ENCODE measurements at regions not wholly inside any gene's neighbourhood (a gene's known extent, or its start where the extent isn't known, plus 50 kb on each side); places are given as distances from the start of the nearest gene placed in this dataset.

- Histone ChIP-seq H3K79me2 (ENCODE audit: control insufficient read depth, insufficient read depth, low read length) (no peaks in the 10 kb centered on the region), H3K27me3 (ENCODE audit: control insufficient read depth, extremely low read depth, insufficient read depth, low read length) (no peaks in the 10 kb centered on the region), H2AFZ (ENCODE audit: control insufficient read depth, low read length) (no peak overlapping the region), H3K4me2 (ENCODE audit: control insufficient read depth, extremely low read depth, insufficient read depth, low read depth, low read length) (no peak overlapping the region), H3K9ac (ENCODE audit: control insufficient read depth, extremely low read depth, insufficient read depth, low read length) (no peak overlapping the region), H3K9me3 (ENCODE audit: control insufficient read depth, low read depth, low read length) (peaks cover 6% of the 10 kb centered on the region), H4K20me1 (ENCODE audit: control insufficient read depth, extremely low read depth, insufficient read depth, low read length) (no peaks in the 10 kb centered on the region), H3K4me3 (ENCODE audit: control insufficient read depth in 2 of 3, extremely low read depth in 1 of 3, insufficient read depth in 2 of 3, low read depth in 1 of 3, low read length in 3 of 3) (no peak overlapping the region), H3K9me1 (ENCODE audit: control insufficient read depth, extremely low read depth, insufficient read depth, low read length) (no peaks in the 10 kb centered on the region), H3K27ac (ENCODE audit: control insufficient read depth, insufficient read depth, low read length) (no peak overlapping the region), H3K4me1 (ENCODE audit: control insufficient read depth, extremely low read depth, insufficient read depth, low read length) (no peaks in the 10 kb centered on the region), H3K36me3 (ENCODE audit: control insufficient read depth in 2 of 2, extremely low read depth in 1 of 2, insufficient read depth in 2 of 2, low read length in 2 of 2) (no peaks in the 10 kb centered on the region)
- DNase-seq (ENCODE audit: low read depth, low spot score), result no peak
- dilution Hi-C loops (cut with MboI; ENCODE audit: extremely low pct_ligation_motif_present, low sequenced_read_pairs), result no loop called here
- TF ChIP-seq CTCF (optimal IDR thresholded peaks at IDR 0.05 in 1 of 3, IDR thresholded peaks at IDR 0.05 in 1 of 3, conservative IDR thresholded peaks at IDR 0.05 in 1 of 3; ENCODE audit: extremely low read depth in 1 of 3, insufficient read depth in 2 of 3, low read length in 3 of 3) (no peak), EZH2 (IDR thresholded peaks at IDR 0.05; ENCODE audit: low read length) (no peak)
- FAIRE-seq, result no peak
These were observed 799.6 kb downstream of the GALR1 start for GRCh38 chr18:78049281-78049680.

- DNase-seq (ENCODE audit: low read depth, low spot score) (no peak), FAIRE-seq (no peak)
- dilution Hi-C loops (cut with MboI; ENCODE audit: extremely low pct_ligation_motif_present, low sequenced_read_pairs), result no loop called here
- no peaks in the 10 kb centered on the region for H3K27me3 ChIP-seq (ENCODE audit: control insufficient read depth, extremely low read depth, insufficient read depth, low read length)
- H3K27ac ChIP-seq (ENCODE audit: control insufficient read depth, insufficient read depth, low read length), result no peak overlapping the region
- H3K36me3 ChIP-seq (ENCODE audit: control insufficient read depth in 2 of 2, extremely low read depth in 1 of 2, insufficient read depth in 2 of 2, low read length in 2 of 2), result no peaks in the 10 kb centered on the region
- H3K9me1 ChIP-seq (ENCODE audit: control insufficient read depth, extremely low read depth, insufficient read depth, low read length), result no peaks in the 10 kb centered on the region
- H3K9ac ChIP-seq (ENCODE audit: control insufficient read depth, extremely low read depth, insufficient read depth, low read length), result no peak overlapping the region
- H4K20me1 ChIP-seq (ENCODE audit: control insufficient read depth, extremely low read depth, insufficient read depth, low read length), result no peaks in the 10 kb centered on the region
- TF ChIP-seq EZH2 (IDR thresholded peaks at IDR 0.05; ENCODE audit: low read length) (no peak), CTCF (optimal IDR thresholded peaks at IDR 0.05 in 1 of 3, IDR thresholded peaks at IDR 0.05 in 1 of 3, conservative IDR thresholded peaks at IDR 0.05 in 1 of 3; ENCODE audit: extremely low read depth in 1 of 3, insufficient read depth in 2 of 3, low read length in 3 of 3) (no peak)
- no peak overlapping the region for H2AFZ ChIP-seq (ENCODE audit: control insufficient read depth, low read length)
- H3K4me3 ChIP-seq (ENCODE audit: control insufficient read depth in 2 of 3, extremely low read depth in 1 of 3, insufficient read depth in 2 of 3, low read depth in 1 of 3, low read length in 3 of 3), result no peak overlapping the region
- no peak overlapping the region for H3K4me2 ChIP-seq (ENCODE audit: control insufficient read depth, extremely low read depth, insufficient read depth, low read depth, low read length)
- H3K79me2 ChIP-seq (ENCODE audit: control insufficient read depth, insufficient read depth, low read length), result no peaks in the 10 kb centered on the region
- H3K4me1 ChIP-seq (ENCODE audit: control insufficient read depth, extremely low read depth, insufficient read depth, low read length), result no peaks in the 10 kb centered on the region
- H3K9me3 ChIP-seq (ENCODE audit: control insufficient read depth, low read depth, low read length), result peaks cover 3% of the 10 kb centered on the region
These were observed 805.2 kb downstream of the GALR1 start for GRCh38 chr18:78054801-78055200.

Measured in keratinocyte (primary cell).